GM12878 (cell line): ENCODE measurements at regions not wholly inside any gene's neighbourhood (a gene's known extent, or its start where the extent isn't known, plus 50 kb on each side); places are given as distances from the start of the nearest gene placed in this dataset.

Experiments used
- BCL11A ChIP-seq: IDR thresholded peaks from 2 replicates; pipeline ENCODE4 v1.6.1; 2011; ENCODE audit warnings: low read depth, low read length
- BRCA1 ChIP-seq: IDR thresholded peaks from 2 replicates; pipeline ENCODE4 v1.6.1; 2011; ENCODE audit warnings: low read depth, low read length, improper control_type of control experiment
- CBFB ChIP-seq: IDR thresholded peaks from 2 replicates; pipeline ENCODE4 v1.6.1; 2016; ENCODE audit warnings: antibody characterized with exemption, low read depth
- CBX3 ChIP-seq: fragments of 200-600 bp; sonication (generic); IDR thresholded peaks from 2 replicates; pipeline ENCODE4 v1.6.1; 2016; ENCODE audit warnings: low read depth, borderline replicate concordance
- CBX5 ChIP-seq: sonication (generic); IDR thresholded peaks from 2 replicates; pipeline ENCODE4 v1.6.1; 2016; ENCODE audit warnings: low read depth, moderate library complexity, mild to moderate bottlenecking, inconsistent platforms
- CHD4 ChIP-seq: fragments of 200-600 bp; sonication (generic); IDR thresholded peaks from 2 replicates; pipeline ENCODE4 v1.6.1; 2016; ENCODE audit warnings: mild to moderate bottlenecking
- CREB1 ChIP-seq: IDR thresholded peaks from 2 replicates; pipeline ENCODE4 v1.6.1; 2012; ENCODE audit warnings: low read depth, mild to moderate bottlenecking, inconsistent platforms
- DPF2 ChIP-seq: fragments of 450-650 bp; IDR thresholded peaks from 2 replicates; pipeline ENCODE4 v1.6.1; 2017; ENCODE audit warnings: mild to moderate bottlenecking
- ETV6 ChIP-seq, 2 experiments: fragments of 450-650 bp in 1 of 2; IDR thresholded peaks in 1 of 2; conservative IDR thresholded peaks in 1 of 2; 2 replicates each; pipeline ENCODE4 v1.6.1; 2014; ENCODE audit warnings: antibody characterized with exemption in 1 of 2, borderline replicate concordance in 1 of 2, low read depth in 1 of 2, mild to moderate bottlenecking in 1 of 2, moderate library complexity in 1 of 2
- FOXK2 ChIP-seq: fragments of 450-650 bp; IDR thresholded peaks from 2 replicates; pipeline ENCODE4 v1.6.1; 2017; ENCODE audit warnings: mild to moderate bottlenecking, moderate library complexity
- FOXM1 ChIP-seq: IDR thresholded peaks from 2 replicates; pipeline ENCODE4 v1.6.1; 2012; ENCODE audit warnings: low read depth, mild to moderate bottlenecking, inconsistent platforms, low read length, moderate library complexity
- GATAD2B ChIP-seq: fragments of 450-650 bp; conservative IDR thresholded peaks from 2 replicates; pipeline ENCODE4 v1.6.1; 2017; ENCODE audit warnings: low read depth, mild to moderate bottlenecking, moderate library complexity
- HCFC1 ChIP-seq: fragments of 150-350 bp; IDR thresholded peaks from 2 replicates; pipeline ENCODE4 v1.6.1; 2014; ENCODE audit warnings: low read length
- IKZF2 ChIP-seq, 2 experiments: fragments of 450-650 bp; IDR thresholded peaks; 2 replicates each; pipeline ENCODE4 v1.6.1; 2017; ENCODE audit warnings: mild to moderate bottlenecking in 2 of 2, moderate library complexity in 2 of 2
- KLF5 ChIP-seq: fragments of 450-650 bp; IDR thresholded peaks from 2 replicates; pipeline ENCODE4 v1.6.1; 2014; ENCODE audit warnings: mild to moderate bottlenecking; ENCODE audit not compliant: partially characterized antibody
- MEF2A ChIP-seq: IDR thresholded peaks from 2 replicates; pipeline ENCODE4 v1.6.1; 2011; ENCODE audit warnings: low read depth, mild to moderate bottlenecking, low read length, moderate library complexity; ENCODE audit not compliant: insufficient read depth
- MXI1 ChIP-seq: fragments of 150-350 bp; IDR thresholded peaks from 2 replicates; pipeline ENCODE4 v1.6.1; 2011; ENCODE audit warnings: low read depth, mild to moderate bottlenecking, inconsistent platforms, low read length, improper control_type of control experiment
- NBN ChIP-seq: fragments of 450-650 bp; IDR thresholded peaks from 2 replicates; pipeline ENCODE4 v1.6.1; 2016
- NFIC ChIP-seq: IDR thresholded peaks from 2 replicates; pipeline ENCODE4 v1.6.1; 2012; ENCODE audit warnings: low read depth, mild to moderate bottlenecking, inconsistent platforms, low read length, moderate library complexity
- NFXL1 ChIP-seq: fragments of 450-650 bp; IDR thresholded peaks from 2 replicates; pipeline ENCODE4 v1.6.1; 2017; ENCODE audit warnings: antibody characterized with exemption, mild to moderate bottlenecking, borderline replicate concordance
- RAD21 ChIP-seq: IDR thresholded peaks from 2 replicates; pipeline ENCODE4 v1.6.1; 2011; ENCODE audit warnings: mild to moderate bottlenecking, low read depth, low read length, moderate library complexity; ENCODE audit not compliant: insufficient read depth
- RAD51 ChIP-seq: fragments of 450-650 bp; IDR thresholded peaks from 2 replicates; pipeline ENCODE4 v1.6.1; 2016; ENCODE audit warnings: moderate library complexity, mild to moderate bottlenecking, inconsistent platforms
- RUNX3 ChIP-seq: IDR thresholded peaks from 2 replicates; pipeline ENCODE4 v1.6.1; 2012; ENCODE audit warnings: low read length, inconsistent platforms
- SMAD1 ChIP-seq: fragments of 450-650 bp; IDR thresholded peaks from 2 replicates; pipeline ENCODE4 v1.6.1; 2018; ENCODE audit warnings: mild to moderate bottlenecking, low read depth; ENCODE audit not compliant: partially characterized antibody
- SMARCA5 ChIP-seq: fragments of 450-650 bp; IDR thresholded peaks from 2 replicates; pipeline ENCODE4 v1.6.1; 2017; ENCODE audit warnings: mild to moderate bottlenecking
- SP1 ChIP-seq: IDR thresholded peaks from one replicate; pipeline ENCODE4 v1.6.1; 2011; ENCODE audit warnings: low read depth, low read length
- SPI1 ChIP-seq: IDR thresholded peaks from 2 replicates; pipeline ENCODE4 v1.6.1; 2011; ENCODE audit warnings: low read depth, mild to moderate bottlenecking, low read length, moderate library complexity, borderline replicate concordance; ENCODE audit not compliant: insufficient read depth
- SREBF2 ChIP-seq: IDR thresholded peaks from 2 replicates; pipeline ENCODE4 v1.6.1; 2012; ENCODE audit warnings: mild to moderate bottlenecking, low read length
- SRF ChIP-seq, 2 experiments: IDR thresholded peaks; 2 replicates each; pipeline ENCODE4 v1.6.1; 2011; ENCODE audit warnings: low read depth in 2 of 2, low read length in 2 of 2, mild to moderate bottlenecking in 1 of 2, moderate library complexity in 1 of 2
- STAT1 ChIP-seq: fragments of 450-650 bp; conservative IDR thresholded peaks from 2 replicates; pipeline ENCODE4 v1.6.1; 2014; ENCODE audit warnings: antibody characterized with exemption, mild to moderate bottlenecking
- STAT3 ChIP-seq: IDR thresholded peaks from 2 replicates; pipeline ENCODE4 v1.6.1; 2011; ENCODE audit warnings: low read depth, low read length, improper control_type of control experiment
- ZNF207 ChIP-seq: fragments of 450-650 bp; IDR thresholded peaks from 2 replicates; pipeline ENCODE4 v1.6.1; 2014; ENCODE audit warnings: antibody characterized with exemption, mild to moderate bottlenecking, borderline replicate concordance
- ZNF274 ChIP-seq: IDR thresholded peaks from one replicate; pipeline ENCODE4 v1.8.0; 2011; ENCODE audit not compliant: insufficient read length, insufficient read depth
- ZNF384 ChIP-seq: IDR thresholded peaks from 2 replicates; pipeline ENCODE4 v1.6.1; 2012; ENCODE audit warnings: low read depth, mild to moderate bottlenecking, low read length, improper control_type of control experiment, borderline replicate concordance
- ZNF622 ChIP-seq: fragments of 450-650 bp; IDR thresholded peaks from 2 replicates; pipeline ENCODE4 v1.6.1; 2017; ENCODE audit warnings: mild to moderate bottlenecking, inconsistent platforms
- ZZZ3 ChIP-seq: IDR thresholded peaks from 2 replicates; pipeline ENCODE4 v1.6.1; 2011; ENCODE audit warnings: low read depth; ENCODE audit not compliant: control insufficient read depth, insufficient read length
- TF ChIP-seq, protein P1 (sequence below): fragments of 150-350 bp; IDR thresholded peaks from 2 replicates; pipeline ENCODE4 v1.6.1; 2014; ENCODE audit warnings: mild to moderate bottlenecking, low read depth, low read length

DNA sequence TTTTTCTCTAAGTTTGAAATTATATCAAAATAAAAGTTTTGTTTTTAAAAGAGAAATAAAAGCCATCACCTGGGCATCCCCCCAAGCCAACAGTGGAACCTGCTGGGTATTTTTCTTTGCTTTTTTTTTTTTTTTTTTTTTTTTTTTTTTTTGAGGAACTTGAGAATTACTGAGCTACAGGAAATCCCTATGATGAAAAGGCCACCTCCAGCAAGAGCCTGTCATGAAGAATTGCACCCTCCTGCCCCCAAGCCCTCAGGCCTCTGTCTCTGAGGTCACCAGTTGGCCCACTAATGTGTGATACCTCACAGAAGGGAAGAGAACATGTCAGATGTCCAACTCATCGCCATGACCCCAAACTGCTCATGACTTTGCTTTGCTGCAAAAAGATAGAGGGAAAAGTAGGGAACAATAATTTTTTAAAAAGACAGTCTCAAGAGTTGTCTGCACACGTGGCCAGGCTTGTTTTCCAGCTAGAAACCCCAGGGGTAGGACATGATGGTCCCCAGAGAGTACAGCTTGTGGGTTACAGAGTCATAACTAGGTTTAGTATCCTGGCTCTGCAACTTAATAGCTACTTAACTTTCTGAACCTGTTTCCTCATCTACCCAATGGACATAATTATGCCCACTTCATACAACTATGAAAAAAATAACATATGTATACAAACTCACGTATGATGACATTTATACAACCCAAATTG, 124.3 kb upstream of the EGLN3 start (continued):
- no peak for TF ChIP-seq BRCA1
- no peak for TF ChIP-seq SMARCA5
- TF ChIP-seq BCL11A = no peak
- no peak for TF ChIP-seq FOXM1
- TF ChIP-seq CBX5 = no peak
- no peak for TF ChIP-seq SP1
- TF ChIP-seq ZNF274 = no peak
- no peak for TF ChIP-seq CBX3
- no peak for TF ChIP-seq CBFB
- TF ChIP-seq RAD51 = peak; percentile 48; the same call in 1 of the 2 replicates
- TF ChIP-seq NFIC = no peak
- no peak for TF ChIP-seq ZNF622
- no peak for TF ChIP-seq SRF (IDR thresholded peaks at IDR 0.05; ENCODE audit: low read depth in 2 of 2, low read length in 2 of 2)
- no peak for TF ChIP-seq RAD21
- TF ChIP-seq STAT3 = no peak
- no peak for TF ChIP-seq SREBF2
- no peak for TF ChIP-seq ZNF207
- TF ChIP-seq IKZF2 (IDR thresholded peaks at IDR 0.05) = peak; percentile 27 to 72; a peak in 3 of 4 replicates
- no peak for TF ChIP-seq ZZZ3
- TF ChIP-seq SMAD1 = no peak
- TF ChIP-seq ZNF384 = peak; percentile 84
- TF ChIP-seq NBN = no peak
- no peak for TF ChIP-seq CHD4
- no peak for TF ChIP-seq MEF2A
- no peak for TF ChIP-seq NFXL1
- TF ChIP-seq ETV6 (conservative IDR thresholded peaks at IDR 0.05 in 1 of 2, IDR thresholded peaks at IDR 0.05 in 1 of 2; ENCODE audit: borderline replicate concordance in 1 of 2, low read depth in 1 of 2) = no peak
- TF ChIP-seq RUNX3 = no peak
- TF ChIP-seq DPF2 = no peak
- no peak for TF ChIP-seq GATAD2B
- TF ChIP-seq MXI1 = no peak
- TF ChIP-seq, protein P1, sequence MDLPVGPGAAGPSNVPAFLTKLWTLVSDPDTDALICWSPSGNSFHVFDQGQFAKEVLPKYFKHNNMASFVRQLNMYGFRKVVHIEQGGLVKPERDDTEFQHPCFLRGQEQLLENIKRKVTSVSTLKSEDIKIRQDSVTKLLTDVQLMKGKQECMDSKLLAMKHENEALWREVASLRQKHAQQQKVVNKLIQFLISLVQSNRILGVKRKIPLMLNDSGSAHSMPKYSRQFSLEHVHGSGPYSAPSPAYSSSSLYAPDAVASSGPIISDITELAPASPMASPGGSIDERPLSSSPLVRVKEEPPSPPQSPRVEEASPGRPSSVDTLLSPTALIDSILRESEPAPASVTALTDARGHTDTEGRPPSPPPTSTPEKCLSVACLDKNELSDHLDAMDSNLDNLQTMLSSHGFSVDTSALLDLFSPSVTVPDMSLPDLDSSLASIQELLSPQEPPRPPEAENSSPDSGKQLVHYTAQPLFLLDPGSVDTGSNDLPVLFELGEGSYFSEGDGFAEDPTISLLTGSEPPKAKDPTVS = no peak
- TF ChIP-seq HCFC1 = no peak
- no peak for TF ChIP-seq SPI1
- TF ChIP-seq CREB1 = no peak
- no peak for TF ChIP-seq STAT1
- no peak for TF ChIP-seq FOXK2
- no peak for TF ChIP-seq KLF5
